ENCODE measurements at regions not wholly inside any gene's neighbourhood (a gene's known extent, or its start where the extent isn't known, plus 50 kb on each side); places are given as distances from the start of the nearest gene placed in this dataset.
"Not testable (repeated sequence)": the region's sequence is repeated elsewhere in the genome, so short reads cannot be mapped to it uniquely, and the experiment has no call there.

- DNase-seq, result no peak
These were observed 68.0 kb upstream of the ZNF157 start for GRCh38 chrX:47302396-47302795.

GRCh38 chrX:47306471-47307023 is 63.8 kb upstream of the ZNF157 start:
- DNase-seq, result not testable (repeated sequence)

DNA sequence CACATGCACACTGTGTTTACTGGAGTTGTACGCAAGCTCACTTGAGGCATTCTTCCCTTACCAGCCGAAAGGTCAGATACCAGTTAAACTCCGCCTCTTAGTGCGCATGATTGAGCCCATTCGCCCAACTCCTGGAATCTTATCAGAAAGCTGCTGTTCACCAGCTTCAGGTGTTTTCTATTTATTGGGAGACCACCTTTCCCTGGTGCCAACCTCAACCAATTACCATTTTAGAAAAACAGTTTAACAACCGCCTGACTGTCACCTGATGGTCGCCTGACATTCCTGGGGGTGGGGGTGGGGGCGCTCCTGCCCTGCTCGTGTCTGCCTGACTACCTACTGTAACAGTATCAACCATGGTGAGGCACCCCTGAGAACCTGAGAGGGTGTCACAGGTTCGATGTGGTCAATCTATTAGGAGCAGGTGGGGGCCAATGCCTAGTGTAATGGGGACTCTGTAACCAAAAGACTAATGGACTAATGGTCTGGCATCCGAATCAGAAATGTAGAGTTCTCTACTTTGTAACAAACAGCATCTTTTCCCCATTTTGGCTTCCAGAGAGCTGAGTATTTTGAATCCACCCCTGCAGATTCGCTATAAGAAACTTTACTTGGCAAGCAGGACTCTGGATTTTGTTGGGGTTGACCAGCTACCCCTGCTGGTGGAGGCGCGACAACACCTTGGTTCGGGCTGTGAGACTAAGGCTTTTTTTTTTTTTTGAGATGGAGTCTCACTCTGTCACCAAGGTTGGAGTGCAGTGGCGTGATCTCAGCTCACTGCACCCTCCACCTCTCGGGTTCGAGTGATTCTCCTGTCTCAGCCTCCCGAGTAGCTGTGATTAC is 58.2 kb upstream of the ZNF157 start:
- DNase-seq, result peak; percentile 74

DNA sequence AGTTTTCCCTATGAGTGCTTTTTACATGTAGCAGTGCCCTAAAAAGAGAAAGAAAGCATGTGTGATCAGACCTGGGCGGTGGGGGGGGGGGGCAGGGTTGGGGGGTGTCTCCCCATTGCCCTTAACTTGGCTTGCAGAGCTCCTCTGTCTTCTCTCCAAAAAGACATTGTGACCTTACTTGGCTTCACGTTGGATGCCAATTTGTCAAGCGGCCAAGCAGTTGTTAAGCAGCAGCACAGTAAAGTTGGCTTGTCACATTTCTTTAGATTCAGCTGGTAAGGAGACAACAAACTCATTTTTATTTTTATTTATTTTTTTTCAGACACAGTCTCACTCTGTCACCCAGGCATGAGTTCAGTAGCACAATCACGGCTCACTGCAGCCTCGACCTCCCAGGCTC is 57.3 kb upstream of the ZNF157 start:
- no peak for DNase-seq

DNA sequence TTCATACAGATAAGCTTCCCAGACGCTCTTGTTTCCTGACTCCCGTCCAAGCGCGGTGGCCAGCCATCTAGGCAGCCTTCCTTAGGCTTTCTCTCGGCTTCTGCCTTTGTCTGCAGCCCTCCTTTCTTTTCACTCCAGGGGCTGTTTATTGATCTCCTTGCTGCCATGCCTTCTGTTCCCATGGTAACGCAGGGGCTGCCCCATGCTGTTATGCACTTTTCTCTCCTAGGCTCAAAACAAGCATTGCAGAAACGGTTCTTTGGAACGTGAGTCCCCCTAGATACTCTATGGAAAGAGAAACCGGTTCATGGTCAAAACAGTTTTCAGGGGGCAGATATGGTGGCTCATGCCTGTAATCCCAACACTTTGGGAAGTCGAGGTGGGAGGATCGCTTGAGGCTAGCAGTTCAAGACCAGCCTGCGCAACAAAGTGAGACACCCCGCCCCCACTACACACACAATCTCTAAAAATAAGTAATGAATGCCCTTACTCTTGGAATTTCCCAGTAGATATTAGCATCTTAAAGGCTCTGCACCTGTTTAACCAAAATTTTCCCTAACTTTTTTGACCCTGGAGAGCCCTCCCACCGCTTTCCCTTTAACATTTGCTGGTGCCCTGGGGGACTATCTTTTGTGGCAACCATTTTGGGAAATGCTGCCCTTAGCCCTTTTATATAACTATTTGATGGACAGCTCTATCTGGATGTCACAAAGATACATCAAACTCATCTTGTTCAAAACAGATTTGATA is 53.9 kb upstream of the ZNF157 start:
- DNase-seq, result peak; percentile 12
